OCI-LY7 (cell line): ENCODE measurements at regions not wholly inside any gene's neighbourhood (a gene's known extent, or its start where the extent isn't known, plus 50 kb on each side); places are given as distances from the start of the nearest gene placed in this dataset.

Source experiments
- BruUV-seq: library from RNA; stranded (reverse); fragments of 400-500 nt; replicated peaks from 2 replicates; lab custom pipeline; 2021; lab: Mats Ljungman, UMichigan
- CTCF ChIA-PET: fragments of 300-600 bp; sonication (Branson Sonifier 250); formaldehyde crosslinking; loops from one replicate; lab custom pipeline; 2022; ENCODE audit warnings: antibody characterized with exemption; ENCODE audit not compliant: unreplicated experiment; lab: Charles Lee
- POLR2A ChIA-PET: fragments of 300-600 bp; sonication (Branson Sonifier 250); formaldehyde crosslinking; loops from one replicate; lab custom pipeline; 2022; ENCODE audit warnings: antibody characterized with exemption; lab: Charles Lee
- DNase-seq: peaks from one replicate; pipeline ENCODE4 v3.0.0-alpha.2; 2015; ENCODE audit warnings: low spot score
- H2AFZ ChIP-seq: fragments of 200-600 bp; sonication (generic), shearing (Covaris generic); 2 replicates; pipeline ENCODE4 v1.6.1; 2014; ENCODE audit warnings: mild to moderate bottlenecking, antibody characterized with exemption, low read length, moderate library complexity
- H3K27ac ChIP-seq: fragments of 200-600 bp; sonication (generic); 2 replicates; pipeline ENCODE4 v1.5.1; 2014; ENCODE audit warnings: mixed run types, low read depth, mild to moderate bottlenecking, moderate library complexity, low read length, inconsistent platforms; ENCODE audit not compliant: poor library complexity, severe bottlenecking
- H3K36me3 ChIP-seq: fragments of 200-600 bp; sonication (generic); 2 replicates; pipeline ENCODE4 v1.6.1; 2014; ENCODE audit warnings: mild to moderate bottlenecking, antibody characterized with exemption, low read length, moderate library complexity, mixed read lengths; ENCODE audit not compliant: insufficient read depth
- H3K4me1 ChIP-seq: fragments of 200-600 bp; sonication (generic); 2 replicates; pipeline ENCODE4 v1.5.1; 2014; ENCODE audit warnings: mild to moderate bottlenecking, low read length; ENCODE audit not compliant: insufficient read depth, poor library complexity, severe bottlenecking
- H3K4me2 ChIP-seq: fragments of 200-600 bp; sonication (generic); 2 replicates; pipeline ENCODE4 v1.6.1; 2014; ENCODE audit warnings: mild to moderate bottlenecking, low read length
- H3K4me3 ChIP-seq: fragments of 200-600 bp; sonication (generic); 2 replicates; pipeline ENCODE4 v1.5.1; 2014; ENCODE audit warnings: mild to moderate bottlenecking, low read depth, low read length; ENCODE audit not compliant: poor library complexity, severe bottlenecking
- H3K79me2 ChIP-seq: fragments of 200-600 bp; sonication (generic); 2 replicates; pipeline ENCODE4 v1.6.1; 2016; ENCODE audit warnings: low read depth, mild to moderate bottlenecking, low read length, moderate library complexity, mixed read lengths; ENCODE audit not compliant: insufficient read depth
- H3K9me2 ChIP-seq: fragments of 200-600 bp; sonication (generic); 2 replicates; pipeline ENCODE4 v1.6.1; 2016; ENCODE audit warnings: mild to moderate bottlenecking, low read length, mixed read lengths; ENCODE audit not compliant: insufficient read depth
- H3K9me3 ChIP-seq: fragments of 200-600 bp; sonication (generic); 2 replicates; pipeline ENCODE4 v1.6.1; 2014; ENCODE audit warnings: mild to moderate bottlenecking, mixed run types, low read length, mixed read lengths
- H4K20me1 ChIP-seq: fragments of 200-600 bp; sonication (generic); 2 replicates; pipeline ENCODE4 v1.6.1; 2014; ENCODE audit warnings: mild to moderate bottlenecking, antibody characterized with exemption, low read length, moderate library complexity, mixed read lengths; ENCODE audit not compliant: insufficient read depth
- CTCF ChIP-seq: fragments of 200-600 bp; sonication (generic); conservative IDR thresholded peaks from 2 replicates; pipeline ENCODE4 v1.5.1; 2014; ENCODE audit warnings: mild to moderate bottlenecking, antibody characterized with exemption, low read length, moderate library complexity, mixed read lengths
- EZH2phosphoT487 ChIP-seq: fragments of 200-600 bp; sonication (generic); IDR thresholded peaks from 2 replicates; pipeline ENCODE4 v1.6.1; 2018; ENCODE audit warnings: low read depth, borderline replicate concordance, mild to moderate bottlenecking, mixed run types, antibody characterized with exemption, low read length, moderate library complexity, mixed read lengths
- intact Hi-C: fragments of 100-400 bp; cut with micrococcal nuclease; formaldehyde crosslinking; loops from one replicate; pipeline ENCODE4 v1.10.0; 2022; ENCODE audit not compliant: unreplicated experiment

GRCh38 chr17:43327834-43328420 is 70.9 kb upstream of the ARL4D start:
- intact Hi-C loops: no loop called here
- H3K79me2 ChIP-seq: no peaks in the 10 kb centered on the region
- H3K4me1 ChIP-seq: peaks cover 13% of the 10 kb centered on the region
- ChIA-PET POLR2A (interaction anchor here (1.7 kb wide), 1 partner anchor 40 kb away, joined by 6 read pairs; no protein-coding TSS in a partner anchor), CTCF (no interaction called here)
- H3K27ac ChIP-seq: no peak overlapping the region
- H3K9me3 ChIP-seq: no peaks in the 10 kb centered on the region
- BruUV-seq: no TSS peak
- no peak overlapping the region for H3K4me3 ChIP-seq
- no peak overlapping the region for H3K4me2 ChIP-seq
- H3K36me3 ChIP-seq: no peaks in the 10 kb centered on the region
- TF ChIP-seq EZH2phosphoT487 (no peak), CTCF (no peak)
- H3K9me2 ChIP-seq: no peaks in the 10 kb centered on the region
- H2AFZ ChIP-seq: no peak overlapping the region
- no peaks in the 10 kb centered on the region for H4K20me1 ChIP-seq
- no peak for DNase-seq

GRCh38 chr17:43327421-43327820 is 71.4 kb upstream of the ARL4D start:
- H3K4me3 ChIP-seq: no peak overlapping the region
- ChIA-PET POLR2A (interaction anchor here (1.7 kb wide), 1 partner anchor 41 kb away, joined by 6 read pairs; no protein-coding TSS in a partner anchor), CTCF (no interaction called here)
- peaks cover 13% of the 10 kb centered on the region for H3K4me1 ChIP-seq
- no peaks in the 10 kb centered on the region for H3K79me2 ChIP-seq
- H3K27ac ChIP-seq: no peak overlapping the region
- no peaks in the 10 kb centered on the region for H3K36me3 ChIP-seq
- no peak overlapping the region for H3K4me2 ChIP-seq
- H2AFZ ChIP-seq: no peak overlapping the region
- H3K9me3 ChIP-seq: no peaks in the 10 kb centered on the region
- H3K9me2 ChIP-seq: no peaks in the 10 kb centered on the region
- no peak for TF ChIP-seq EZH2phosphoT487
- TF ChIP-seq CTCF: no peak
- no peak for DNase-seq
- no peaks in the 10 kb centered on the region for H4K20me1 ChIP-seq
- no TSS peak for BruUV-seq
- intact Hi-C loops: no loop called here

- POLR2A ChIA-PET: no interaction called here
- H3K79me2 ChIP-seq: no peaks in the 10 kb centered on the region
- DNase-seq: no peak
- no TSS peak for BruUV-seq
- no peak overlapping the region for H3K27ac ChIP-seq
- CTCF ChIA-PET: no interaction called here
- H2AFZ ChIP-seq: no peak overlapping the region
- no peaks in the 10 kb centered on the region for H4K20me1 ChIP-seq
- no peaks in the 10 kb centered on the region for H3K36me3 ChIP-seq
- no peak for TF ChIP-seq CTCF
- no peak for TF ChIP-seq EZH2phosphoT487
- intact Hi-C loops: no loop called here
- no peaks in the 10 kb centered on the region for H3K9me3 ChIP-seq
- no peaks in the 10 kb centered on the region for H3K9me2 ChIP-seq
- H3K4me3 ChIP-seq: no peak overlapping the region
- H3K4me1 ChIP-seq: peaks cover 13% of the 10 kb centered on the region
- no peak overlapping the region for H3K4me2 ChIP-seq
Observed at GRCh38 chr17:43326490-43327275, 72.1 kb upstream of the ARL4D start.
